ENCODE measurements at regions not wholly inside any gene's neighbourhood (a gene's known extent, or its start where the extent isn't known, plus 50 kb on each side); places are given as distances from the start of the nearest gene placed in this dataset.

DNA sequence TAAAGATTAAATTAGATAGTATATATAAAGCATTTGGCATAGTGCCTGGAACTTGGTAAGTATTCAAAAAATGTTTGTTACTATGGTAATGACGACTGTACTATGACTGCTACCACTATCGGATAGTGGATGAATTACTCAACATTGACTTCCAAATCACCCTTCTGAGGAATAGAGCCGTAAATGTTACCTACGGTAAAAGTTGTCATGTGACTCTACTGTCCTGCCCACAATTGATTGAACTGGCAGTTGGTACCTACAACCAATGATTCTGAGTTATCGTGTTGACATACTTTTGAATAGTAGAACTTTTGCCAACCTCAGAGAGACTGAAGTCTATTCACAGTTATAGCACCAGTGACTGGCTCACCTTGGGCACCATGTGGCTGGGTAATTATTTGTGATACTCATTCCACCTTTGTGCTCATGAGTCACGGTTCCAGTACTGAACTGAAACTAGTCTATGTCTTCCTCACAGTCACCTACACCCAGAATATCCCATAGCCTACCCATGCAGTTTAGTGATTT is 185.5 kb upstream of the PITX2 start:
- TF ChIP-seq EGR1 (IDR thresholded peaks at IDR 0.05) (no peak), NFIC (IDR thresholded peaks at IDR 0.05) (no peak), TAF1 (IDR thresholded peaks at IDR 0.05; ENCODE audit: low read depth) (no peak), TEAD4 (IDR thresholded peaks at IDR 0.05) (no peak), EP300 (IDR thresholded peaks at IDR 0.05; ENCODE audit: borderline replicate concordance) (no peak)
- TF ChIP-seq, protein P1, sequence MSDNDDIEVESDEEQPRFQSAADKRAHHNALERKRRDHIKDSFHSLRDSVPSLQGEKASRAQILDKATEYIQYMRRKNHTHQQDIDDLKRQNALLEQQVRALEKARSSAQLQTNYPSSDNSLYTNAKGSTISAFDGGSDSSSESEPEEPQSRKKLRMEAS (IDR thresholded peaks at IDR 0.05) = no peak

- TF ChIP-seq TEAD4 (IDR thresholded peaks at IDR 0.05) (no peak), NFIC (IDR thresholded peaks at IDR 0.05) (no peak), ZBTB7A (IDR thresholded peaks at IDR 0.05; ENCODE audit: low read depth) (no peak), REST (IDR thresholded peaks at IDR 0.05; ENCODE audit: low read depth) (no peak), FOXM1 (IDR thresholded peaks at IDR 0.05; ENCODE audit: borderline replicate concordance, low read depth) (no peak), YY1 (IDR thresholded peaks at IDR 0.05; ENCODE audit: low read depth) (no peak), USF1 (IDR thresholded peaks at IDR 0.05) (no peak), CREB1 (IDR thresholded peaks at IDR 0.05; ENCODE audit: low read depth) (no peak), TCF12 (IDR thresholded peaks at IDR 0.05; ENCODE audit: low read depth) (no peak), RAD21 (IDR thresholded peaks at IDR 0.05; ENCODE audit: low read depth) (no peak), CEBPB (IDR thresholded peaks at IDR 0.05) (no peak), EGR1 (IDR thresholded peaks at IDR 0.05) (no peak), TAF1 (IDR thresholded peaks at IDR 0.05; ENCODE audit: low read depth) (no peak), EP300 (IDR thresholded peaks at IDR 0.05; ENCODE audit: borderline replicate concordance) (no peak)
- TF ChIP-seq, protein P1 (IDR thresholded peaks at IDR 0.05) = no peak
Observed at GRCh38 chr4:110815950-110816349, 193.1 kb upstream of the PITX2 start.

- TF ChIP-seq ZBTB7A (IDR thresholded peaks at IDR 0.05; ENCODE audit: low read depth) (no peak), TAF1 (IDR thresholded peaks at IDR 0.05; ENCODE audit: low read depth) (no peak), CEBPB (IDR thresholded peaks at IDR 0.05) (no peak), FOXM1 (IDR thresholded peaks at IDR 0.05; ENCODE audit: borderline replicate concordance, low read depth) (no peak), EGR1 (IDR thresholded peaks at IDR 0.05) (no peak), CREB1 (IDR thresholded peaks at IDR 0.05; ENCODE audit: low read depth) (no peak), TEAD4 (IDR thresholded peaks at IDR 0.05) (no peak), REST (IDR thresholded peaks at IDR 0.05; ENCODE audit: low read depth) (no peak), EP300 (IDR thresholded peaks at IDR 0.05; ENCODE audit: borderline replicate concordance) (no peak), NFIC (IDR thresholded peaks at IDR 0.05) (no peak)
Observed at GRCh38 chr4:110816367-110816766, 193.5 kb upstream of the PITX2 start.

DNA sequence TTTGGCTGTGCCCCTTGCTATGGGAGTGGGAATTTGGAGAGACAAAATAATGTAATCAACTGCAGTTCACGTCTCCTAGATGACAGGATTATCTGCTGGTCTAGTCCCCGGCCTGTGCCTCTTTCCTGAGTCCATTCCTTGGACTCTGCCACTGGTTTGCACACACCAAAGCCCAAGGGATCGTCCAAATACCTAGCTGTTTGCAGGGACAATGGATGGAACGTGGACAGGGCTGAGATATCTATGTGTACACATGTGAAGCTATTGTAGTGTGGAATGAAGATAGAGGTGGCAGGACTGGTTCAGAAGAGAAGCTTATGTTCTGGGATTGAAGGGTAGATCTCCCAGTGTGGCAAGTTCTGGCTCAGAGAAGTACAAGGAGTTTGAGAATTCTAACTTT is 198.3 kb upstream of the PITX2 start:
- TF ChIP-seq, protein P1 (IDR thresholded peaks at IDR 0.05) = no peak
- no peak for TF ChIP-seq REST (IDR thresholded peaks at IDR 0.05; ENCODE audit: low read depth)
- TF ChIP-seq EGR1 (IDR thresholded peaks at IDR 0.05) = no peak
- no peak for TF ChIP-seq CEBPB (IDR thresholded peaks at IDR 0.05)
- no peak for TF ChIP-seq TAF1 (IDR thresholded peaks at IDR 0.05; ENCODE audit: low read depth)
- TF ChIP-seq TCF12 (IDR thresholded peaks at IDR 0.05; ENCODE audit: low read depth) = no peak
- TF ChIP-seq FOXM1 (IDR thresholded peaks at IDR 0.05; ENCODE audit: borderline replicate concordance, low read depth) = no peak
- TF ChIP-seq TEAD4 (IDR thresholded peaks at IDR 0.05) = no peak
- no peak for TF ChIP-seq NFIC (IDR thresholded peaks at IDR 0.05)
- TF ChIP-seq ZBTB7A (IDR thresholded peaks at IDR 0.05; ENCODE audit: low read depth) = no peak
- TF ChIP-seq CREB1 (IDR thresholded peaks at IDR 0.05; ENCODE audit: low read depth) = no peak
- no peak for TF ChIP-seq USF1 (IDR thresholded peaks at IDR 0.05)
- no peak for TF ChIP-seq YY1 (IDR thresholded peaks at IDR 0.05; ENCODE audit: low read depth)
- no peak for TF ChIP-seq RAD21 (IDR thresholded peaks at IDR 0.05; ENCODE audit: low read depth)
- TF ChIP-seq EP300 (IDR thresholded peaks at IDR 0.05; ENCODE audit: borderline replicate concordance) = no peak

All from Ishikawa (cell line).